ENCODE measurements at regions not wholly inside any gene's neighbourhood (a gene's known extent, or its start where the extent isn't known, plus 50 kb on each side); places are given as distances from the start of the nearest gene placed in this dataset.

- Histone ChIP-seq H2BK5ac (ENCODE audit: low read depth, low read length) (no peak overlapping the region), H2BK20ac (ENCODE audit: low read length) (no peak overlapping the region), H3K23me2 (ENCODE audit: low read depth, low read length) (no peaks in the 10 kb centered on the region; the same call in 1 of the 2 replicates), H3K4ac (replicated peaks; ENCODE audit: insufficient read length, low read depth, low read length) (no peak overlapping the region), H4K5ac (ENCODE audit: insufficient read length, low read depth, low read length) (no peak overlapping the region), H4K91ac (replicated peaks; ENCODE audit: insufficient read length, low read length) (no peak overlapping the region), H3K14ac (ENCODE audit: insufficient read length) (no peak overlapping the region), H3K18ac (ENCODE audit: extremely low read depth, low read length) (peak overlapping the region; percentile 56; the same call in 1 of the 2 replicates), H2AFZ (ENCODE audit: low read length) (no peak overlapping the region), H3K79me1 (ENCODE audit: low read depth, low read length) (no peaks in the 10 kb centered on the region), H3K56ac (replicated peaks; ENCODE audit: insufficient read length, low read depth, low read length) (no peak overlapping the region), H3K36me3 (ENCODE audit: control insufficient read depth in 2 of 4, insufficient read depth in 4 of 4, low read length in 3 of 4) (no peaks in the 10 kb centered on the region), H3K4me2 (ENCODE audit: insufficient read depth in 1 of 2, low read depth in 2 of 2, low read length in 2 of 2) (no peak overlapping the region), H3K27ac (ENCODE audit: low read depth, low read length) (no peak overlapping the region), H2AK5ac (ENCODE audit: low read depth, low read length) (no peak overlapping the region), H4K8ac (ENCODE audit: extremely low read depth, insufficient read depth, low read length) (no peak overlapping the region; the same call in 1 of the 2 replicates), H4K20me1 (replicated peaks in 1 of 2; ENCODE audit: control insufficient read depth in 1 of 2, insufficient read depth in 2 of 2, low read length in 2 of 2) (no peaks in the 10 kb centered on the region), H3K9ac (replicated peaks in 1 of 4; ENCODE audit: extremely low read depth in 1 of 4, low read depth in 3 of 4, low read length in 3 of 4) (no peak overlapping the region), H2BK15ac (ENCODE audit: low read length) (no peak overlapping the region), H3K23ac (ENCODE audit: insufficient read length) (no peak overlapping the region), H3K79me2 (ENCODE audit: control insufficient read depth in 1 of 2, insufficient read depth in 2 of 2, low read length in 2 of 2) (no peaks in the 10 kb centered on the region), H3K4me3 (ENCODE audit: extremely low read depth in 1 of 4, insufficient read depth in 2 of 4, low read depth in 3 of 4, low read length in 4 of 4) (no peak overlapping the region), H3K27me3 (replicated peaks in 1 of 4; ENCODE audit: control insufficient read depth in 3 of 4, extremely low read depth in 1 of 4, insufficient read depth in 3 of 4, low read length in 3 of 4) (no peaks in the 10 kb centered on the region), H2BK12ac (ENCODE audit: low read depth, low read length) (peak overlapping the region; percentile 5; the same call in 1 of the 2 replicates), H2BK120ac (replicated peaks; ENCODE audit: low read depth, low read length) (no peak overlapping the region), H3K4me1 (replicated peaks in 1 of 4; ENCODE audit: control insufficient read depth in 3 of 4, insufficient read depth in 4 of 4, low read length in 3 of 4) (peaks cover 0 to 1% (median 0%) of the 10 kb centered on the region in 4 experiments; a peak in 2 of 7 replicates), H3K9me3 (ENCODE audit: insufficient read depth in 2 of 2, low read depth in 1 of 2, low read length in 1 of 2) (no peaks in the 10 kb centered on the region)
- TF ChIP-seq BRCA1 (IDR thresholded peaks at IDR 0.05; ENCODE audit: low read depth, low read length): no peak
- no peak for TF ChIP-seq PHF8 (conservative IDR thresholded peaks at IDR 0.05; ENCODE audit: low read depth, low read length)
- TF ChIP-seq ATF3 (IDR thresholded peaks at IDR 0.05; ENCODE audit: insufficient read depth, low read depth, low read length): no peak
- TF ChIP-seq POLR2AphosphoS5 (IDR thresholded peaks at IDR 0.05; ENCODE audit: low read depth, low read length): no peak
- no peak for TF ChIP-seq JUND (IDR thresholded peaks at IDR 0.05; ENCODE audit: low read length)
- no peak for TF ChIP-seq JUN (IDR thresholded peaks at IDR 0.05; ENCODE audit: low read depth, low read length)
- no peak for TF ChIP-seq CHD1 (IDR thresholded peaks at IDR 0.05; ENCODE audit: low read depth, low read length)
- no peak for TF ChIP-seq SUZ12 (IDR thresholded peaks at IDR 0.05; ENCODE audit: low read length)
- TF ChIP-seq MAX (IDR thresholded peaks at IDR 0.05): no peak
- no peak for TF ChIP-seq SIX5 (IDR thresholded peaks at IDR 0.05; ENCODE audit: low read depth, low read length)
- CTCF ChIA-PET (ENCODE audit: partially characterized antibody): interaction anchor here (0.9 kb wide), 2 partner anchors 24 to 253 kb away, joined by 3 to 4 read pairs; no protein-coding TSS in a partner anchor
- WGBS, 2 experiments (ENCODE audit: extremely low coverage in 1 of 2, insufficient coverage in 1 of 2, insufficient read length in 1 of 2, insufficient replicate concordance in 2 of 2, low coverage in 1 of 2, low lambda C conversion rate in 2 of 2, missing lambda C conversion rate in 1 of 2): 89% methylated on average over 3 of the region's 3 CpGs; no CpG with 5 or more reads in 1 of the 2 experiments
- POLR2A ChIA-PET (ENCODE audit: partially characterized antibody): no interaction called here
- FAIRE-seq (no peak), DNase-seq (ENCODE audit: low read depth in 1 of 2, low spot score in 2 of 2) (no peak)
Measured at GRCh38 chr1:60678391-60678790, 404.0 kb upstream of the NFIA start.
